Lung microvascular endothelial cell (primary cell): ENCODE measurements at regions not wholly inside any gene's neighbourhood (a gene's known extent, or its start where the extent isn't known, plus 50 kb on each side); places are given as distances from the start of the nearest gene placed in this dataset.
"Not testable (repeated sequence)": the region's sequence is repeated elsewhere in the genome, so short reads cannot be mapped to it uniquely, and the experiment has no call there.

Source experiments
- DNase-seq, 2 donors: peaks; one replicate each; pipeline versions ENCODE4 v3.0.0 to v3.0.0-alpha.2; 2010; ENCODE audit warnings: low read depth in 2 of 2

DNA sequence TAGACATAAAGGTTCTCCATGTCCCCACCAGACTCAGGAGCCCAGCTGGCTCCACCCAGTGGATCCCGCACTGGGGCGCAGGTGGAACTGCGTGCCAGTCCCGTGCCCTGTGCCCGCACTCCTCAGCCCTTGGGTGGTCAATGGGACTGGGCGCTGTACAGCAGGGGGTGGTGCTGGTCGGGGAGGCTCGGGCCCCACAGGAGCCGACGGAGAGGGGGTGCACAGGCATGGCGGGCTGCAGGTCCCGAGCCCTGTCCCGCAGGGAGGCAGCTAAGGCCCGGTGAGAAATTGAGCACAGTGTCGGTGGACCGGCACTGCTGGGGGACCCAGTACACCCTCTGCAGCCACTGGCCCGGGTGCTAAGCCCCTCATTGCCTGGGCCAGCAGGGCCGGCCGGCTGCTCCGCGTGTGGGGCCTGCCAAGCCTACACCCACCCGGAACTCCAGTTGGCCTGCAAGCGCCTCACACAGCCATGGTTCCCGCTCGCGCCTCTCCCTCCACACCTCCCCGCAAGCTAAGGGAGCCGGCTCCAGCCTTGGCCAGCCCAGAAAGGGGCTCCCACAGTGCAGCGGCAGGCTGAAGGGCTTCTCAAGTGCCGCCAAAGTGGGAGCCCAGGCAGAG, 832.9 kb downstream of the CENPC start:
- not testable (repeated sequence) for DNase-seq

GRCh38 chr4:66704243-66704642, 841.1 kb downstream of the CENPC start:
- no peak for DNase-seq

- DNase-seq, result no peak
Observed at GRCh38 chr4:66694739-66695138, 850.6 kb downstream of the CENPC start.

DNA sequence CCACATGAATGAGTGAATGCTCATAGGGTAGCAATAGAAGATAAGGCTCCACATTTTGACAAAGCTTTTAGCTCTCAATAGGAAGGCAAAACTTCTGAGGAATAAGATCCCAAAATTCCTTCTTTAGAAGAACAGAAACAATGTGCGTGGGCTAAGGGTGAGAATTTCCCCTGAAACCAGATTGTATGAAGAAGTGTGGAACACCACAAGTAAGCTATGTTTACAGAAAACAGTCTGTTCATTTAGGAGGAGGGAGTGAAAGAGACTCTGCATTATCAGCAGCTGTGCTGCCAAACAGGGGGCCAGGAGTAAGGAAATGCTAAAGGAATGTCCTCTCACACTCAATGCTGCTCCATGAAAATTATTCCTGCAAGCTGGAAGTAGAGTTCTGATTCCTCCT, 851.6 kb downstream of the CENPC start:
- DNase-seq, result no peak

- DNase-seq, result no peak
Observed at GRCh38 chr4:66691101-66691500, 854.2 kb downstream of the CENPC start.

DNA sequence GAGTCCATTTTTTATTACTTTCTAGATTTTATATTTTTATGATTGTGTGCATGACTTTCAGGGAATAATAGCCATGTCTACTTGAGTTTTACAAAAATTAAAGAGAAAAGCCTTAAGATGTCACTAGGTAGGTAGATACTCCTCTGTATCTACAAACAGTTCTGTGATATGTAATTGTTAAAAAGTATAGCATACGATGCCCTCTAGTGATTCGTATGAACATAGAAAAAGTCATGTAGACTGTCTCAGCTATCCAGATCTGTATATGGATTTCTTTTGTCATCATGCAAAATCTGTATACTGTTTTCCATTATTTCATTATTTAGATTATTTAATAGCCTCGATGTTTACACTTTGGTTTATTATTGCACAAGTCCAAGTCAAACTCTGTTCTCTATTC, 856.6 kb downstream of the CENPC start:
- DNase-seq, result peak; percentile 0 to 54

DNA sequence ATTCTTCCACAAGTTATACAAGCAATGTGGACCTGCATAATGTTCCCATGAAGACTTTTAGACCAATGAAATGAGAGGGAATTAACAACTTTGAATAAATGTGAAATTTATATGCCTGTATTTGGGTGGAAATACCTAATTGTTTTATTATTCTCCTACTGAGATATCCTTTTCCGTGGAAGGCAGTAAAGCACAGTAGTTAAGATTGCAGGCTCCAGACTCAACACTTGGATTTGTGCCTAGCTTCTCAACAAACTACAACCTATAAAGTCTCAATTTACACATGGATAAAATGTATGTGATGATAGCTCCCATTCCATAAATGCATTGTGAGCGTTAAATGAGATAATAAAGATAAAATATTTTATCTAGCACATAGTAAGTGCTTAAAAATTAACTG, 857.8 kb downstream of the CENPC start:
- DNase-seq, result no peak

GRCh38 chr4:66681962-66682361, 863.3 kb downstream of the CENPC start:
- DNase-seq, result no peak

DNA sequence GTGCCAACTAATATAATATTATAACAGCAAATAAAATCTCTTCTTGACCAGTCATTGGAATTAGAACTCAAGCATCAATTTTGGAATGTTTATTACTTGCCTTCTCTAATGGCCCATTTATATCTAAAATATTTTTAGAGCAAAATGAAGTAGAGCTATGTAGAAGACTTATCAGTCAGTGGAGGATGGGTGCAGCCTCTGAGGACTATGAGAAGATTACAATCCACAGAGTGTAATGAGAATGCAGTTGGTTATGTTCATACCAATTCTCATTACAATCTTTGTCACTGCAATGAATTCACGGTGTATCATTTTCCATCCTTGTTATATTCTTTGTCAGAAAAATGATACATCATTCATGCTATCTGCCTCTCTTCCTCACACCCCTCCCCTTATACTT, 878.1 kb downstream of the CENPC start:
- DNase-seq, result no peak

DNA sequence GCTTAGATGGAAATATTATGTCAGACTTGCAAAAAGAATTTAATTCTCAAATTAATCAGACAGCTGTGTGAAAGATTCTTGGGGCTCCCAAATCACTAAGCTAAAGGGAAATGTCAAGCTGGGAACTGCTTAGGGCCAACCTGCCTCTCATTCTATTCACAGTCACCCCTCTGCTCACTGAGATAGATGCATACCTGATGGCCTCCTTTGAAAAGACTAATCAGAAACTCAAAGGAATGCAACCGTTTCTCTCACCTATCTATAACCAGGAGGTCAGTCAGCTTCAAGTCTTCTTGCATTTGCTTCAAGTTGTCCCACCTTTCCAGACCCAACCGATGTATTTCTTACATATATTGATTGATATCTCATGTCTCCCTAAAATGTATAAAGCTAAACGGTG, 882.7 kb downstream of the CENPC start:
- no peak for DNase-seq

- DNase-seq, result no peak
Observed at GRCh38 chr4:66658809-66659208, 886.5 kb downstream of the CENPC start.

- no peak for DNase-seq
Observed at GRCh38 chr4:66655505-66655904, 889.8 kb downstream of the CENPC start.

DNA sequence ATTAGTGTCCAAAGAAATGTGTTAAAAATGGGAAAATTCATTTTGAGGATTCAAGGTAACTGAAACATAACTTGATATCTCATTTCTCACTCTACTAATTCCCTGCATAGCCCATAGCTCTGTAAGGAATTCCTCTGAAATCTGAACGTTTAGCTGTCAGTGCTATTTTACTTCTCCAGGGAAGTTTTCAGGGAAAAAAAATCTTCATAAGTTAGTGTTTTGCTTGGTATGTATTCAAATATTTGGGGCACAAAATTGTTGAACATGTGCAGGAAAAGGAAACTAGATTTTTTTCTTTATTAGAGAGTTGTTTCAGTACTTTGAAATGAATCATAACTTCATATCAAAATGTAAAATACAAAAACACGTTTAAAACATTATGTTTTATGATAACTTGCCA, 891.4 kb downstream of the CENPC start:
- DNase-seq, result peak in 1 of 2 donors; percentile 31

DNA sequence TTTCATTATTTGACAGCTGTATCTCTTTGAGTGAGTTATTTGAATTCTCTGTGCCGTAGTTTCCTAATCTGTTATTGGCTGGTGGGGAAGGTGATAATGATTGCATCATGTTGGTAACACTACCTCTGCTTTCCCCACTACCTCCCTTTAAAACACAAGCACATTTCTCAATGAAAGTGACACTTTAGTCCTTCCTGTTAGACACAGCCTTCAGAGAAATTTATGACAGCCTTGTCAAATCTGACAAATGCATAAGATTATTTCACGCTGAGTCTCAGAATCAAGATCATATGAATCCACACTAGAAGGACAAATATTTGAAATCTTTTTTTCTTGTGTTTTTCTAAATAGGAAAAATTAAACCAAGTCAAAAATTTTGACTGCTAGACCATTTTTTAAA, 896.1 kb downstream of the CENPC start:
- DNase-seq, result no peak

GRCh38 chr4:66647926-66648325, 897.4 kb downstream of the CENPC start:
- no peak for DNase-seq

GRCh38 chr4:66647476-66647875, 897.8 kb downstream of the CENPC start:
- no peak for DNase-seq

DNA sequence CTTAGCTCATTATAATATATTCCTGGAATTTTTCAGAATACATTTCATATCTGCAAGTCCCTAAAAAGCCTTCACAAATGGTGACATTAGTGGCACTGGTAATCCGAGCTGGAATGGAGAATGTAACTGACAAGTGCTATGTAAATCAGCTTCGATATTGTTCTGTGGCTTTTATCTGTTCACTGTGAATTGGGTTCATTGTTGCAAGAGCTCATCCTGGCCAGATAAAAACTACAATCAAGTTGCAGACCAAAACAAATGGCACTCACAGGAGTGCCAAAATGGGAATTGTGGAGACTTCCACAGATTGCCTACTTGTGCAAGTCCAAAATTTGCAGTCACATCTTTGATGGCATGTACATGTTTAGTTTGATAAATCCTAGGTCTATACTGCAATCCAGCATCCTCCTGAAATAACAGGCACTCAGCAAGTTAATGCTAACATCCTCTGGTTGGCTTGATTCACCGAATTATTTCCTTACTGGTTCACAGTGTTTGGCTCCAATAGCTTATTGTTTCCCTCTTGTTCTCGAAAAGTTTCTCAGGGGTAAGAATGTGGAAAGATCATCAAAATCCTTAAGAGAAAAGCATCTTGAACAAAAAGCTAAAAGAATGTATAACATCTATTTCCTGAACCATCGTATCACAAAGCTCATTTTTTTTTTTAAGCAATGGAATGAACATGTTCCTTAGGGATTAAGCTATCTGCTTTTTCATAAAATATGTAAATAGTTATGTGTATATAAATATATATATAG, 904.9 kb downstream of the CENPC start:
- DNase-seq, result no peak

DNA sequence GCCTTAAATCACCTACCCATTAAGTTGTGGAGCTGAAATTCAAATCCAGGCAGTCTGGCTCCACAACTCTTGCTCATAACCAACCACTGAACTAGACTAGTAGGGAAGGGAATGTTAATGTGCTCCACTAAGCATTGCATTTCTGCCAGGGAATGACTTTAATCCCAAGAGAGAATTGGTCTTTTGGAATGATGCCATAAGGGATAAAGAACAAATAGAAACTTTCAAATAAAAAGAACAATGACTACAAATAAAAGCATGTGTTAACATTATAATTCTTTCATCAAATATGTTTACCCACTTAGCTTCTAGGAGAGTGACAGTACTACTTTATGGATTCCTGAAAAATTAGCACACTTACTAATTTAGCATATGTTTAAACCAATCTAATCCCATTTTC, 905.9 kb downstream of the CENPC start:
- no peak for DNase-seq

DNA sequence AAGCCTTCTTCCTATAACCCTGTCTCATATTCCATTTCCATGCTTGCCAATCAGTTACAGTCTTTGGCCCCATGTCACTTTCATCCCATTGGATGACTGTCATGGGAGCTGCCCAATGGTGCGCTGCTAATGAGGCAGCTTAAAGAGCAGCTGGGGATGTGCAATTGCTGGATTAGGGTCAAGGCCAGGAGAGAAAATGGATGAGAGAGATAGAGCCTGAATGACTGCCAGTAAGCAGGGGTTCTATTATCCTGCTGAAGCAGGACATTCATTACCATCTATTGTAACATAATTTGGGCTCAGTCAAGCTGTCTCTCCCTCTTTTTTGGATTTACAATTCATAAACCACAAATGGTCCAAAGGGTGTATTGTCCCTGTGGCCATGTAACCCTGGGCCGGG, 909.0 kb downstream of the CENPC start:
- DNase-seq, result no peak

DNA sequence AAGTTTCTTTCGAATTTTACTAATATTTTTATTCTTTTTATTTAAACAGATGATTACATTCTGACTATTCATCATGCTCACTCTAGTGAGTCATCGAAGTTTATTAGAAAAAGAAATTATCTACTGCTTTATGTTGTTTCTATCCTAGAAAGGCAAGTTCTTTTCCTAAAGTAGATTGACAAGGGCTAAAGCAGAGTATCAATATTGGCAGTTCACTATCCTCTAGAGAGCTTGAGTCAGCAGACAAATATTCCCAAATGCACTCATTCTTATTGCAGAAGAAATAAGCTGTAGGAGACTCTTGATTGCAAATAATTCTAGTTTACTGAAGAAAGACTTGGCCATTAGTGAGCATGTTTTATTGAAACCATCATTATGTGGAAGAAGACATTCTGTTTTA, 911.8 kb downstream of the CENPC start:
- DNase-seq, result no peak

DNA sequence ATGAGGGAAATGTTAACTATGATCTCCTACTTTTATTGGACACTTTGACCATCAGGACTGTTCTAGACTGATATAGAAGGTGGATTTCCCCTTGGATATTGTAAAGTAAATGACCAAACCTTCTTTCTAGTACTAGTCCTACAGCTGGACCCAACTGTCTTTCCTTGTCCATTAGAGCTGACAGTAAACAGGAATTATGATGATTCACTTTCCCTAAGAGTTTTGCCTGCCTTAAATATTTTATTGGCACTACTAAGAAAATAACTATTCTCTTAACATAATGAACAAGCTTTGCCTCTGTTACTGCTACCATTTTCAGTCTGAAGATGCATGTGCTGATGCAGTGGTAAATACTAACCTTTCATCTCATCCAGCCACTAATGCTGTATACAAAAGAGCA, 915.4 kb downstream of the CENPC start:
- DNase-seq, result no peak

DNA sequence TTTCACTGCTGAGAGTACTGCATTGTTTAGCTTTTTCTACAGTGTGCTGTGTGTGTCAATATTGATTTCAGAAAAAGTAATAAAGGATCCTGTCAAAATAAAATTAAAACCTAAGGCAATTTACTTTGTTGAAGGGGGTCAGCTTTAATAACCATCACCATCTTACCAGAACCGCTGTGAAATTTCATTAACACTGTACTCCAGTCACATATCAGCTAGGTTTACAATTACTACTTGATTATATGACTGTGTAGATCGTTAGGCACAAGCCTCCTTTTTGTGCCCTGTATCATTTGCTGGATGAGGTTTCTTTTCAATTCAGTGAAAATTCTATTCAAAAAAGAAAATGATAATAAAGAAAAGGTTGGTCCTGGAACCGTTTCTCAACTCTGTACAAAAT, 917.2 kb downstream of the CENPC start:
- no peak for DNase-seq

DNA sequence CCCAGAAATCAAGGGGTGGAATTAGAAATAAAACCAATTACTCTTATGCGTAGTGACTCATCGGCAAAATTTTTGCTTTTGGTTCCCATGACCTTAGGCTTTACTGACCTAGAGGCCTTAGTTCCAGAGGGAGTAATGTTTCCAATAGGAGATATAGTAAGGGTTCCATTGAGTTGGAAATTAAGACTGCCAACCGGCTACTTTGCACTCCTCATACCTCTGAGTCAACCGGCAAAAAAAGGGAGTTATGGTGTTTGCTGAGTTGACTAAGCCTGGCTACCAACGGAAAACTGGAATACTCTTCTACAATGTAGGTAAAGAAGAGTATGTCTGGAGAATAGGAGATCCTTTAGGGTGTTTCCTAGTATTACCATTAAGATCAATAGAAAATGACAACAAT, 919.8 kb downstream of the CENPC start:
- DNase-seq, result no peak

DNA sequence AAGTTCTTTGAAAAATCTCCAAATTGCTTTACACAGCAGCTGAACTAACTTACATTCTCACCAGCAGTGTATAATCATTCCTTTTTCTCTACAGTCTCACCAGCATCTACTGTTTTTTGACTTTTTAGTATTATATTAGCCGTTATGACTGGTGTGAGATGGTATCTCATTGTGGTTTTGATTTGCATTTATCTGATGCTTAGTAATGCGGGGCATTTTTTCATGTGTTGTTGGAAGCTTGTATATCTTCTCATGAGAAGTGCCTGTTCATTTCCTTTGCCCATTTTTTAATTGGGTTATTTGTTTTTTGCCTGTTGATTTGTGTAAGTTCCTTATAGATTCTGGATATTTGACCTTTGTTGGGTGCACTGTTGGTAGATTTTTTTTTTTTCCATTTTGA, 931.7 kb downstream of the CENPC start:
- no peak for DNase-seq
